Ecto neural progenitor cell (in vitro differentiated cells): ENCODE measurements at regions not wholly inside any gene's neighbourhood (a gene's known extent, or its start where the extent isn't known, plus 50 kb on each side); places are given as distances from the start of the nearest gene placed in this dataset.

ENCODE experiments used
- DNase-seq: peaks from one replicate; pipeline ENCODE4 v3.0.0-alpha.2; 2018; ENCODE audit warnings: low spot score

- no peak for DNase-seq
Observed at GRCh38 chr2:188922191-188922590, 52.0 kb upstream of the COL3A1 start.
